GM21717 (cell line): ENCODE measurements at regions not wholly inside any gene's neighbourhood (a gene's known extent, or its start where the extent isn't known, plus 50 kb on each side); places are given as distances from the start of the nearest gene placed in this dataset.

ENCODE experiments used
- ATAC-seq: cut with Tn5 transposase; IDR thresholded peaks from one replicate; pipeline ENCODE4 v1.9.1; 2021; ENCODE audit warnings: mild to moderate bottlenecking, moderate library complexity; ENCODE audit not compliant: unreplicated experiment

DNA sequence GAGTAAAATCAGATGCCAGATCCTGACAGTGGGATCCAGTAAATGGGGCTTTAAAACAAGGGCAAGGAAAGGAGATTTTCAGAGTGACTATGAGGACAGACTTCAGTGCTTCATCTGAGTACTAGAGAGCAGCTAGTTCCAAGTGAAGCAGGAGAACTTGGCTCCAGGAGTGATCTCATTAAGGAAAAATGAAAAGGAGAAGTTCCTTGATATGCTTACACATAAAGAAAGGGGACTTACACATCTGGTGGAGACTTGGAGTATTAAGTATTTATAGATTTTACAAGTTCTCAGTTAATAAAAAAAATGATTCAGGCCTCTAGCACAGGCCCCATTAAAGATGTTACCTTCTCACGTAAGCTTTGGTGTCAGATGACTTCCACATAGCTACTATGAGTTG, 105.8 kb downstream of the ICOS start:
- ATAC-seq, result no peak

DNA sequence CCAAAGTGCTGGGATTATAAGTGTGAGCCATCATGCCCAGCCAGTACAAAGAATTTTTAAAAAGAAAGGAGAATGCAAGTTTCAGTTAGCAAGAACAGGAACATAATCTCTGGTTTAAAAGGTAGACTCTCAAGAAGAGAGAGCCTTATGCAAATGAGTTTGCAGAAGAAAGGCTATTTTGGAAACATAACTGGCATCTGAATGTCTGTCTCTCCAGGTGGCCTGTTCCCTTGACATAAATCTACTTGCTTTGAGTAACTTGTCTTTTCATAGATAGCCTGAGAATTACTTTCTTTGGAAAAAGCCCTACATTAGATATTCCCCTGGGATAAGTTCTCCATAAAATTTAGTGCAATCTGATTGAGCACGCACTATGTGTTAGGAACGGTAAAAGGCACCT, 109.6 kb downstream of the ICOS start:
- ATAC-seq, result peak; percentile 74

GRCh38 chr2:204049635-204050034, 113.1 kb downstream of the ICOS start:
- ATAC-seq, result peak; percentile 78

DNA sequence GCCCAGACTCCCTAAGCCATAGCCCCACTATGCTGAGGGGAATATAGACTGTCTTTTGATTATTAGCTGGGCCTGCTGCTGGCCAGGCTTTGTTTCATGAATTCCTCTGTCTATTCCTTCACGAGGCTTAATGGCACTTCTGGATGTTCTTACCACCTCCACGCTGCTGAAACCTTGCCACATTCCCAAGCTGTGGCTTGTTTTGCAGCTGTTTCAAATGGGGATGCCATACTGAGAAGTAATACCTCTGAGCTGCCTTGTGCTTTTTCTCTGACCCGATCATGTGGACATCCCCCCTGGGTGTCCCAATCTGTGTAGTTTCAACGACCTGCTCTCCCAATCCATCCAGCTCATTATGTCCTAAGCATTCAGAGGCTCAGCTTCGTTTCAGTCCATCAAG, 114.1 kb downstream of the ICOS start:
- no peak for ATAC-seq

DNA sequence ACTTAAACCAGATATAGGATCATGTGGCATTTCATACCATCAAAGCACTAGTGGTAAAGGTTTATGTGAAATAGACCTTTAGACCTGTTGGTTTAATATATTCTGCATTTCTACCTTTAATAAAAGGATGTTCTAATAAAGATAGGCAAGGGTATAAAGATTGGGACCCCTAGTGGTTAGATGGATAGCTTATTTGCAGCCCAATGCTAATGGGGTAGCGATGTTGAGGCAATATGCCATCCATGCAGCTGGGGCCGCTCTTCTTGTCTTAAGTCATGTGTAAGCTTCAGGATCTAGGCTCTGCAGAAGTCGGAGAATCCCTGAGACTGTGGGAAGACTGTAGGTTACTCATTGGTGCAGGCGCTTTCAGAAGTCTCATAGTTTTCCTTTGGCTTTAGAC, 114.9 kb downstream of the ICOS start:
- no peak for ATAC-seq

- ATAC-seq, result no peak
Measured at GRCh38 chr2:204051984-204052556, 115.5 kb downstream of the ICOS start.

GRCh38 chr2:204059016-204059415, 122.5 kb downstream of the ICOS start:
- ATAC-seq, result no peak

DNA sequence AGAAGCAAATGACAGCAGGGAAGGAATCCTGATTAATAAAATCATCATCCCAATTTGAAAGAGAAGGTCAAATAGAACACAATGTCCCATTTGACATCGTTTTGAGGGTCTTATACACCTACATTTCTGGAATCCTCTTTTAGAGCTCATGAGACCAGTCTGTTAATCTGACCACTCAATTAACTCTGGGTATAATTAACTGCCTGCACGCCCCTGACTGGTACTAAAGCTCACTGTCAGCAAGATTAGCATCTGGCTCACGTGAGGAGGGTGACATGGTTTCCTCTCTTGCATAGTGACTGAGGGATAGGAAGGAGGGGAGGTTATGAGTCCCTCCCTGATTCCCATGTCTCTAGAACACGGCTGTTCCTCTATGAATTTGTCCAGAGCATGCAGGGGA, 124.3 kb downstream of the ICOS start:
- ATAC-seq, result no peak

- no peak for ATAC-seq
Measured at GRCh38 chr2:204061241-204061640, 124.7 kb downstream of the ICOS start.

- no peak for ATAC-seq
Measured at GRCh38 chr2:204064119-204064518, 127.6 kb downstream of the ICOS start.

- no peak for ATAC-seq
Measured at GRCh38 chr2:204065566-204065965, 129.0 kb downstream of the ICOS start.

- ATAC-seq, result no peak
Measured at GRCh38 chr2:204066051-204066450, 129.5 kb downstream of the ICOS start.

GRCh38 chr2:204069804-204070203, 133.2 kb downstream of the ICOS start:
- no peak for ATAC-seq

- no peak for ATAC-seq
Measured at GRCh38 chr2:204072443-204073324, 136.1 kb downstream of the ICOS start.

DNA sequence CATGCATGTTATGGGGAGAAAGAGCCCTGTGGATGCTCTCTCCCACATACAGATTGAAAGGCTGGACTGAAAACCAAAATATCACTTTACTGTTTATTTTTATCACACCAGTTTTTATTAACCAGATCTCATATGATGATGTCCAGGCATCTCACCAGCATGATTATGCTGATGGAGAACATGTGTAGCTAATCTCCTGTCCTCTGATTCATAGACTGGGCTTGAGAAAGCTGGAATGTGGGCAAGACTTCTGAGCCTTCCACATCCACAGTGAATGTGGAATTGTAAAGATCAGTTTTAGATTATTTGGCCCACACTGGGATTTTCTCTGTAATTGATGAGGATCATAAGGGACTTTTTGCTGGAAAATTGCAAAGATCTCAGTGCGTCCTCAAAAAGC, 137.9 kb downstream of the ICOS start:
- no peak for ATAC-seq

DNA sequence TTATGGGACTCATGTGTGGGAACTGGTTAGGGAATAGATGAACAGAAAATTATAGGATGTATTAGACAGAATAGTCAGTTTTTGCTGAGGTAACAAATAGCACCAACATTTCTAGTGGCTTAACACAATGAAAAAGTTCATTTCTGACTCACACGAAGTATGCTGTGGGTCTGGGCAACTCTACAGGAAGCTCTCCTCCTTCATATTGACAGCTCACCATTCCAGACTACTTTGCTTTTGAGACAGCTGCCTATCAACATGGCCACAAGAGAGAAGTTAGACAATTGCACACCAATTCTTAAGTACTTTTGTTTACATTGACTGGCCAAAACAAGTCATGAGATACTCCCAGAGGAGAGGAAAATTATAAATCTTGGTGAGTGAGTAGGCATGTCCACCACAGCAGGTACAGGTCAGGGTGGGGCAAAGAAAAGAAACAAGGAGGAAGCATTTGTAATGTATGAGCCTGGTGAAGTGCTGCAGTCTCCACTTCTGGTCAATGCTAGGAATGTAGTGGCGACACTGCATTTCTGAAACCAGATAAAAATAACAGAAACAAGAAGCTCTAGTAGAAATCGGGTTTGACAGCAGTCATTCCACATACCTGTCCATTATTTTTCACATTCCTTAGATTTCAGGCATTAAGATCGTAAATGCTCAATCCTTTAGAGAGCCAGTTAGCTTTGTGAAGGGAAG, 141.6 kb downstream of the ICOS start:
- ATAC-seq, result no peak

DNA sequence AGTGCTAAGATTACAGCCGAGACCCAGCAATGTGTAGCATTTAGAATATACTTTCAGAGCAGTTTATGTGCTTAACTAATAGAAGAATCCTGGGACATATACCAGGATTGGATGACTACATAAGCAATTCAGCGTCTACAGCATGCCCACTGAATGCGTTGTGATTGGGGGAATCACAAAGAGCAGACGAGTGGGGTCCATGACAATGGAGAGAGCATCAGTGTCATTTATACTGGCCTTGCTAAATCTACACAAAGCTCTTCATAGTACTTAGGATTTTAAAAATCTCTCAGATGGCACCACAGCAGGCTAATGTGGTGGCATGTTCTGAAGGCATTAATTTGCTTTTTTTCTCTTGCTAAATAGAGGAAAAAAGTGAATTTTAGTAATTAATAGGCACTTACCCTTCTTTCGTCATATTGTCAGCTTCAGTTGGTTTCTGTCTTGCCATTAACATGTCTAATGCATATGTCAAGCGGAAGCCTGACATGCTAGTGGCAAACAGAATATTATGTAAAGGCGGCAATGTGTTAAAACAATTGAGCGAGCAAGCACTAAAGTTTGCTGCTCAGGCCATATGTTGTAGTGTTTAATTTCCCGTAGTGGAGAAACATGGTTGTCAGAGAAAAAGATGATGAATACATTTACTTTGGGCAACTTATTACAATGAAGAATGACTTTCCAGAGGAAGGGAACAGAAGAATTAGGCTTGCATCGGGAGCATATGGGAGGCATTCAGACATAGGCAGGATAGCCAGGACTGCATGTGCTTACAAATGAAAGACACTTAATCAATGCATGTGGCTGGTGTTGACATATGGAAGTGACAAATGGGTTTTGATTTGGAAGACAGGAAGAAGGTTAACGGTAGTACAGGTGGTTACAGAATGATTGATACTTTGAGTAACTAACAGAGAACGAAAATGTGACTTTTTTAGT, 145.2 kb downstream of the ICOS start:
- no peak for ATAC-seq

- ATAC-seq, result no peak
Measured at GRCh38 chr2:204086167-204086566, 149.6 kb downstream of the ICOS start.

DNA sequence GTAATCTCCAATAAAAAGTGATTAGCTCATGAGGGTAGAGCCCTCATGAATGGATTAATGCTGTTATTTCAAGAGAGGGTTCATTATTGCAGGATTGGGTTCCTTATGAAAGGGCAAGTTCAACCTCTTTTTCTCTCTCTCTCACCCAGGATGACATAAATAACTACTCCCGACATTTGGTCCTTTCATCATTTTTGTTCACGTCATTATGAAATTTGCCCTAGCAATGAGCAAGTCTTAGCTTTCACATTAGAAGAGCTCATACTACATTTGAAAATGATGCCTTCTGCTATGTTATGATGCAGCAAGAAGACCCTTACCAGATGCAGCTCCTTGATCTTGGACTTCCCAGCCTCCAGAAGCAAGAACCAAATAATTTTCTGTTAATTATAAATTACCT, 152.5 kb downstream of the ICOS start:
- no peak for ATAC-seq

- no peak for ATAC-seq
Measured at GRCh38 chr2:204089574-204089973, 153.0 kb downstream of the ICOS start.

DNA sequence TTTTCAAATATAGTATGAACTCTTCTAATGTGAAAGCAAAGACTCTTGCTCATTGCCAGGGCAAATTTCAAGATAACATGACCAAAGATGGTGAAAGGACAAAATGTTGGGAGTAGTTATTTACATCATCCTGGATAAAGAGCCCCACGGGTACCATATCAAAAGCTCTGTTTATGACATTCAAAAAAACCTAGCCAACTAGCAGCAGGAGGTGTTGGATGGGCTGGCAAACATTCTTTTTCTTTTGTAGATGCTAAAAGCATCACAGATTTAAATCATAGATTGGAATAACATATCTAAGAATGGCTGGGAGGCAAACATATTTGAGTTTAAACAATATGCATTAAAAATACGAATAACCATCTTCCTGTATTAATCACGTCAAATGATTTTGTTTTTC, 153.5 kb downstream of the ICOS start:
- no peak for ATAC-seq
